ENCODE measurements at regions not wholly inside any gene's neighbourhood (a gene's known extent, or its start where the extent isn't known, plus 50 kb on each side); places are given as distances from the start of the nearest gene placed in this dataset.

DNA sequence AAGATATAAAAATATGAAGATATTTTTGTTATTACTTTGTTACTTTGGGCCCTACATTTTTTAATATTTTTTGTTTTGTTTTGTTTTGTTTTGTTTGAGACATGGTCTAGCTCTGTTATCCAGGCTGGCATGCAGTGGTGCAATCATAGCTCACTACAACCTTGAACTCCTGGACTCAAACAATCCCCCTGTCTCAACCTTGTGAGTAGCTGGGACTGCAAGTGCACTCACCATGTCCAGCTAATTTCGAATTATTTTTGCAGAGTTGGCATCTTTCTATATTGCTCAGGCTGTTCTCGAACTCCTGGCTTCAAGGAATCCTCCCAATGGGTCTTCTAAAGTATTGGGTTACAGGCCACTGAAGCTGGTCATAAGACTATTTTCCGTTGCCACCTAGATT is 603.6 kb upstream of the PIK3C3 start:
- TF ChIP-seq, protein P1, sequence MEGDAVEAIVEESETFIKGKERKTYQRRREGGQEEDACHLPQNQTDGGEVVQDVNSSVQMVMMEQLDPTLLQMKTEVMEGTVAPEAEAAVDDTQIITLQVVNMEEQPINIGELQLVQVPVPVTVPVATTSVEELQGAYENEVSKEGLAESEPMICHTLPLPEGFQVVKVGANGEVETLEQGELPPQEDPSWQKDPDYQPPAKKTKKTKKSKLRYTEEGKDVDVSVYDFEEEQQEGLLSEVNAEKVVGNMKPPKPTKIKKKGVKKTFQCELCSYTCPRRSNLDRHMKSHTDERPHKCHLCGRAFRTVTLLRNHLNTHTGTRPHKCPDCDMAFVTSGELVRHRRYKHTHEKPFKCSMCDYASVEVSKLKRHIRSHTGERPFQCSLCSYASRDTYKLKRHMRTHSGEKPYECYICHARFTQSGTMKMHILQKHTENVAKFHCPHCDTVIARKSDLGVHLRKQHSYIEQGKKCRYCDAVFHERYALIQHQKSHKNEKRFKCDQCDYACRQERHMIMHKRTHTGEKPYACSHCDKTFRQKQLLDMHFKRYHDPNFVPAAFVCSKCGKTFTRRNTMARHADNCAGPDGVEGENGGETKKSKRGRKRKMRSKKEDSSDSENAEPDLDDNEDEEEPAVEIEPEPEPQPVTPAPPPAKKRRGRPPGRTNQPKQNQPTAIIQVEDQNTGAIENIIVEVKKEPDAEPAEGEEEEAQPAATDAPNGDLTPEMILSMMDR (IDR thresholded peaks at IDR 0.05), result no peak
- no peak for TF ChIP-seq POLR2A (IDR thresholded peaks at IDR 0.05)

All from testis (tissue), 2 donors.